H9 (cell line): ENCODE measurements at regions not wholly inside any gene's neighbourhood (a gene's known extent, or its start where the extent isn't known, plus 50 kb on each side); places are given as distances from the start of the nearest gene placed in this dataset.

Experiments
- DNase-seq: peaks from one replicate; pipeline ENCODE4 v3.0.0-alpha.2; 2017
- H2AFZ ChIP-seq: one replicate; pipeline ENCODE4 v1.6.1; 2013; ENCODE audit warnings: mild to moderate bottlenecking, low read length, control low read depth, moderate library complexity
- H2AK5ac ChIP-seq: 2 replicates; pipeline ENCODE4 v1.6.1; 2013; ENCODE audit warnings: low read length, control low read depth, mixed read lengths; ENCODE audit not compliant: insufficient read length
- H2BK120ac ChIP-seq: one replicate; pipeline ENCODE4 v1.6.1; 2013; ENCODE audit warnings: low read depth, mild to moderate bottlenecking, low read length, control low read depth, inconsistent platforms; ENCODE audit not compliant: poor library complexity, severe bottlenecking
- H2BK12ac ChIP-seq: 2 replicates; pipeline ENCODE4 v1.6.1; 2013; ENCODE audit warnings: low read length, control low read depth, mixed read lengths, low read depth; ENCODE audit not compliant: insufficient read length
- H2BK15ac ChIP-seq: 2 replicates; pipeline ENCODE4 v1.6.1; 2013; ENCODE audit warnings: low read depth, low read length, control low read depth
- H2BK20ac ChIP-seq: one replicate; pipeline ENCODE4 v1.6.1; 2013; ENCODE audit warnings: low read depth, mild to moderate bottlenecking, low read length, control low read depth, inconsistent platforms; ENCODE audit not compliant: poor library complexity, severe bottlenecking
- H2BK5ac ChIP-seq: 2 replicates; pipeline ENCODE4 v1.6.1; 2013; ENCODE audit warnings: low read length, control low read depth, mixed read lengths; ENCODE audit not compliant: insufficient read length
- H3K14ac ChIP-seq: 2 replicates; pipeline ENCODE4 v1.6.1; 2013; ENCODE audit warnings: low read length, control low read depth; ENCODE audit not compliant: insufficient read depth
- H3K18ac ChIP-seq: 2 replicates; pipeline ENCODE4 v1.6.1; 2013; ENCODE audit warnings: low read depth, mild to moderate bottlenecking, mixed read lengths, low read length, control low read depth; ENCODE audit not compliant: insufficient read length
- H3K23ac ChIP-seq: 2 replicates; pipeline ENCODE4 v1.6.1; 2013; ENCODE audit warnings: low read length, control low read depth, mixed read lengths, low read depth; ENCODE audit not compliant: insufficient read length
- H3K23me2 ChIP-seq: 2 replicates; pipeline ENCODE4 v1.6.1; 2013; ENCODE audit warnings: low read depth, mild to moderate bottlenecking, mixed read lengths, low read length, control low read depth; ENCODE audit not compliant: insufficient read length, poor library complexity, severe bottlenecking
- H3K27ac ChIP-seq: 2 replicates; pipeline ENCODE4 v1.5.1; 2013; ENCODE audit warnings: low read length, control low read depth, mixed read lengths, low read depth; ENCODE audit not compliant: insufficient read length
- H3K27me3 ChIP-seq: 2 replicates; pipeline ENCODE4 v1.6.1; 2013; ENCODE audit warnings: low read length, control low read depth, inconsistent platforms; ENCODE audit not compliant: insufficient read depth
- H3K4ac ChIP-seq: 2 replicates; pipeline ENCODE4 v1.6.1; 2013; ENCODE audit warnings: low read depth, mild to moderate bottlenecking, control low read depth, inconsistent platforms, low read length, moderate library complexity
- H3K4me1 ChIP-seq: 2 replicates; pipeline ENCODE4 v1.6.1; 2013; ENCODE audit warnings: low read length, control low read depth, inconsistent platforms; ENCODE audit not compliant: insufficient read depth
- H3K4me2 ChIP-seq: 2 replicates; pipeline ENCODE4 v1.6.1; 2013; ENCODE audit warnings: low read length, control low read depth, mixed read lengths; ENCODE audit not compliant: insufficient read length, insufficient read depth
- H3K56ac ChIP-seq: 2 replicates; pipeline ENCODE4 v1.6.1; 2013; ENCODE audit warnings: low read depth, mild to moderate bottlenecking, mixed read lengths, low read length, control low read depth; ENCODE audit not compliant: insufficient read length
- H3K79me1 ChIP-seq: 2 replicates; pipeline ENCODE4 v1.6.1; 2013; ENCODE audit warnings: low read depth, mild to moderate bottlenecking, moderate library complexity, low read length, control low read depth, inconsistent platforms; ENCODE audit not compliant: insufficient read depth, poor library complexity, severe bottlenecking
- H3K79me2 ChIP-seq: 2 replicates; pipeline ENCODE4 v1.6.1; 2013; ENCODE audit warnings: low read length, control low read depth, inconsistent platforms; ENCODE audit not compliant: insufficient read depth
- H3K9ac ChIP-seq: 2 replicates; pipeline ENCODE4 v1.6.1; 2013; ENCODE audit warnings: low read length, control low read depth, mixed read lengths; ENCODE audit not compliant: insufficient read length; ENCODE audit errors: extremely low read depth
- H3K9me3 ChIP-seq: one replicate; pipeline ENCODE4 v1.6.1; 2013; ENCODE audit warnings: low read depth, low read length, inconsistent platforms; ENCODE audit not compliant: control insufficient read depth
- H3T11ph ChIP-seq: one replicate; pipeline ENCODE4 v1.6.1; 2013; ENCODE audit warnings: mild to moderate bottlenecking, low read length, control low read depth, inconsistent platforms
- H4K20me1 ChIP-seq: one replicate; pipeline ENCODE4 v1.6.1; 2013; ENCODE audit not compliant: control insufficient read depth, insufficient read length, insufficient read depth
- H4K5ac ChIP-seq: 2 replicates; pipeline ENCODE4 v1.6.1; 2013; ENCODE audit warnings: low read depth, mild to moderate bottlenecking, mixed read lengths, low read length, control low read depth; ENCODE audit not compliant: insufficient read length
- H4K8ac ChIP-seq: replicated peaks from 2 replicates; pipeline ENCODE4 v1.6.1; 2013; ENCODE audit warnings: low read length, control low read depth, mixed read lengths, low read depth; ENCODE audit not compliant: insufficient read length
- H4K91ac ChIP-seq: 2 replicates; pipeline ENCODE4 v1.6.1; 2013; ENCODE audit warnings: low read depth, mild to moderate bottlenecking, moderate library complexity, mixed read lengths, low read length, control low read depth; ENCODE audit not compliant: insufficient read length
- H3K27ac Mint-ChIP-seq, 3 experiments: 2 replicates in 2 of 3; 3 replicates in 1 of 3; pipeline ENCODE4 v1.8.0; 2020 to 2021; ENCODE audit warnings: mixed read lengths in 3 of 3, mild to moderate bottlenecking in 1 of 3, moderate library complexity in 1 of 3
- H3K27me3 Mint-ChIP-seq: 2 replicates; pipeline ENCODE4 v1.8.0; 2021; ENCODE audit warnings: low read depth, mild to moderate bottlenecking, moderate library complexity, mixed read lengths
- H3K36me3 Mint-ChIP-seq, 3 experiments: 2 replicates in 2 of 3; 3 replicates in 1 of 3; pipeline ENCODE4 v1.8.0; 2020 to 2021; ENCODE audit warnings: low read depth in 3 of 3, mixed read lengths in 3 of 3; ENCODE audit not compliant: insufficient read depth in 1 of 3
- H3K4me1 Mint-ChIP-seq, 2 experiments: 2 replicates each; pipeline ENCODE4 v1.8.0; 2020; ENCODE audit warnings: mixed read lengths in 2 of 2
- H3K4me3 Mint-ChIP-seq, 2 experiments: 2 replicates in 1 of 2; 3 replicates in 1 of 2; pipeline ENCODE4 v1.8.0; 2020 to 2021; ENCODE audit warnings: mild to moderate bottlenecking in 2 of 2, mixed read lengths in 2 of 2, moderate library complexity in 1 of 2
- H3K9me3 Mint-ChIP-seq, 2 experiments: 2 replicates in 1 of 2; 3 replicates in 1 of 2; pipeline ENCODE4 v1.8.0; 2020; ENCODE audit warnings: mild to moderate bottlenecking in 2 of 2, mixed read lengths in 2 of 2, moderate library complexity in 1 of 2
- CTCF ChIP-seq: fragments of 200-600 bp; sonication (generic); conservative IDR thresholded peaks from 3 replicates; pipeline ENCODE4 v1.8.0; 2021; ENCODE audit warnings: antibody characterized with exemption, mild to moderate bottlenecking
- WGBS: extraction: QIAGEN DNeasy Blood & Tissue Kit; methylation state at CpG from one replicate; pipeline ENCODE4 v1.1.7; 2013; ENCODE audit warnings: missing lambda C conversion rate, low lambda C conversion rate, mixed read lengths; ENCODE audit not compliant: insufficient read length; ENCODE audit errors: extremely low coverage; 5-methylcytosine and 5-hydroxymethylcytosine counted together

GRCh38 chr20:24810676-24811407 lies 138.2 kb upstream of the CST7 start:
- Histone ChIP-seq H3K23ac (no peak overlapping the region), H2BK20ac (no peak overlapping the region), H4K20me1 (no peaks in the 10 kb centered on the region), H3K56ac (no peak overlapping the region), H3K4me2 (no peak overlapping the region), H3K23me2 (no peaks in the 10 kb centered on the region), H4K91ac (no peak overlapping the region), H2BK5ac (no peak overlapping the region), H4K8ac (no peak overlapping the region), H2BK12ac (no peak overlapping the region), H4K5ac (no peak overlapping the region), H3K79me1 (no peaks in the 10 kb centered on the region), H3K4me1 (no peaks in the 10 kb centered on the region), H3K4ac (no peak overlapping the region), H2AK5ac (no peak overlapping the region), H3T11ph (no peak overlapping the region), H3K9me3 (no peaks in the 10 kb centered on the region), H2BK120ac (no peak overlapping the region), H2AFZ (no peak overlapping the region), H3K27ac (no peak overlapping the region), H2BK15ac (no peak overlapping the region), H3K79me2 (no peaks in the 10 kb centered on the region), H3K18ac (no peak overlapping the region), H3K9ac (no peak overlapping the region), H3K27me3 (no peaks in the 10 kb centered on the region), H3K14ac (no peak overlapping the region; the same call in 1 of the 2 replicates)
- Mint-ChIP-seq H3K27me3 (peaks cover 2% of the 10 kb centered on the region), H3K4me3 (no peak overlapping the region), H3K9me3 (peaks cover 0 to 6% of the 10 kb centered on the region in 2 experiments; a peak in 2 of 5 replicates), H3K36me3 (no peaks in the 10 kb centered on the region; a peak in 1 of 7 replicates), H3K4me1 (no peaks in the 10 kb centered on the region), H3K27ac (no peak overlapping the region)
- WGBS: no CpG with 5 or more reads among the region's 6 CpGs
- TF ChIP-seq CTCF: no peak
- no peak for DNase-seq
